Thyroid gland (tissue), 4 donors: ENCODE measurements at regions not wholly inside any gene's neighbourhood (a gene's known extent, or its start where the extent isn't known, plus 50 kb on each side); places are given as distances from the start of the nearest gene placed in this dataset.

Experiments
- CTCF ChIP-seq, 6 experiments: fragments of 200-600 bp in 3 of 6; fragments of 450-650 bp in 3 of 6; sonication (generic) in 3 of 6; IDR thresholded peaks; one replicate each; pipeline ENCODE4 v1.5.1; 2016 to 2019; ENCODE audit warnings: antibody characterized with exemption in 6 of 6, mild to moderate bottlenecking in 2 of 6, inconsistent platforms in 1 of 6, moderate library complexity in 1 of 6
- POLR2A ChIP-seq, 2 donors: fragments of 450-650 bp; IDR thresholded peaks; one replicate each; pipeline ENCODE4 v1.6.1; 2017; ENCODE audit warnings: antibody characterized with exemption in 2 of 2, mild to moderate bottlenecking in 2 of 2, moderate library complexity in 1 of 2

GRCh38 chr11:10946072-10946471 lies 88.2 kb upstream of the ZBED5 start:
- TF ChIP-seq CTCF (IDR thresholded peaks at IDR 0.05) (no peak), POLR2A (IDR thresholded peaks at IDR 0.05) (no peak)
